HepG2 (cell line): ENCODE measurements at regions not wholly inside any gene's neighbourhood (a gene's known extent, or its start where the extent isn't known, plus 50 kb on each side); places are given as distances from the start of the nearest gene placed in this dataset.

Experiments
- ATAC-seq: fragments of 200-7000 bp; cut with Tn5 transposase; 3 replicates; pipeline ENCODE4 v1.9.1; 2020; ENCODE audit warnings: mild to moderate bottlenecking, moderate library complexity
- BruUV-seq: library from RNA; stranded (reverse); fragments of 400-500 nt; replicated peaks from 2 replicates; lab custom pipeline; 2021; lab: Mats Ljungman, UMichigan
- CTCF ChIA-PET: fragments of 300-600 bp; formaldehyde crosslinking; extraction: SDS; loops from one replicate; lab custom pipeline; 2021; ENCODE audit warnings: low total read pairs, inconsistent platforms, low intra/inter-chr PET ratio; lab: Yijun Ruan, JAX
- POLR2A ChIA-PET: fragments of 350-600 bp; sonication (Branson Sonifier 250); formaldehyde crosslinking; loops from one replicate; lab custom pipeline; 2020; ENCODE audit warnings: antibody characterized with exemption, inconsistent platforms; lab: Yijun Ruan, JAX
- DNase-seq: peaks from one replicate; pipeline ENCODE4 v3.0.0-alpha.2; 2015; ENCODE audit warnings: low spot score
- FAIRE-seq: peaks from 3 replicates; lab custom pipeline; 2011; peaks lifted over from hg19 to GRCh38; lab: Jason Lieb, UNC
- H2AFZ ChIP-seq: one replicate; pipeline ENCODE4 v1.6.1; 2011; ENCODE audit warnings: low read length, inconsistent platforms
- H3K27ac ChIP-seq: fragments of 300-600 bp; 3 replicates; pipeline ENCODE4 v1.8.0; 2011; ENCODE audit warnings: mixed run types, mild to moderate bottlenecking, mixed read lengths, low read length, inconsistent platforms; ENCODE audit not compliant: insufficient read depth; ENCODE audit errors: extremely low read length
- H3K27me3 ChIP-seq, 2 experiments: fragments of 200-600 bp in 1 of 2; 2 replicates in 1 of 2; 3 replicates in 1 of 2; pipeline versions ENCODE4 v1.6.0 to v1.8.0; 2011; ENCODE audit warnings: low read length in 2 of 2, mild to moderate bottlenecking in 2 of 2, moderate library complexity in 2 of 2, inconsistent platforms in 1 of 2; ENCODE audit not compliant: insufficient read depth in 2 of 2, control insufficient read depth in 1 of 2
- H3K36me3 ChIP-seq, 2 experiments: fragments of 200-600 bp in 1 of 2; replicated peaks in 1 of 2; 2 replicates in 1 of 2; 3 replicates in 1 of 2; pipeline versions ENCODE4 v1.5.1 to v1.8.0; 2011; ENCODE audit warnings: low read length in 2 of 2, inconsistent platforms in 1 of 2; ENCODE audit not compliant: insufficient read depth in 2 of 2, control insufficient read depth in 1 of 2
- H3K4me1 ChIP-seq: 2 replicates; pipeline ENCODE4 v1.5.1; 2012; ENCODE audit warnings: low read length, inconsistent platforms; ENCODE audit not compliant: insufficient read depth
- H3K4me2 ChIP-seq: 2 replicates; pipeline ENCODE4 v1.6.0; 2011; ENCODE audit warnings: low read depth, low read length, inconsistent platforms
- H3K4me3 ChIP-seq, 3 experiments: fragments of 200-600 bp in 1 of 3; sonication (generic), shearing (Covaris generic) in 1 of 3; replicated peaks in 1 of 3; 2 replicates each; pipeline ENCODE4 v1.5.1; 2011 to 2016; ENCODE audit warnings: low read length in 3 of 3, inconsistent platforms in 2 of 3, low read depth in 2 of 3, mild to moderate bottlenecking in 2 of 3, control low read depth in 1 of 3, mixed read lengths in 1 of 3; ENCODE audit not compliant: insufficient read depth in 1 of 3
- H3K79me2 ChIP-seq: one replicate; pipeline ENCODE4 v1.6.1; 2011; ENCODE audit warnings: low read length, inconsistent platforms; ENCODE audit not compliant: insufficient read depth
- H3K9ac ChIP-seq: 2 replicates; pipeline ENCODE4 v1.6.0; 2011; ENCODE audit warnings: mild to moderate bottlenecking, low read depth, low read length, inconsistent platforms; ENCODE audit not compliant: insufficient read depth
- H3K9me3 ChIP-seq: 2 replicates; pipeline ENCODE4 v1.5.1; 2012; ENCODE audit warnings: mild to moderate bottlenecking, low read length
- H4K20me1 ChIP-seq: 2 replicates; pipeline ENCODE4 v1.6.0; 2011; ENCODE audit warnings: inconsistent platforms, mild to moderate bottlenecking, low read length, moderate library complexity; ENCODE audit not compliant: insufficient read depth
- CCDC6 ChIP-seq: sonication (generic); formaldehyde crosslinking; IDR thresholded peaks from 2 replicates; pipeline ENCODE4 v1.8.1; 2022; ENCODE audit warnings: mild to moderate bottlenecking, missing genetic modification reagents, moderate library complexity
- CREB1 ChIP-seq, 2 experiments: fragments of 450-650 bp in 1 of 2; IDR thresholded peaks; 2 replicates each; pipeline ENCODE4 v1.6.1; 2016 to 2017; ENCODE audit warnings: control low read depth in 1 of 2, mild to moderate bottlenecking in 1 of 2, missing compliant biosample characterization in 1 of 2, missing genetic modification characterization in 1 of 2
- LCORL ChIP-seq, 2 experiments: fragments of 450-650 bp in 1 of 2; sonication (generic) in 1 of 2; formaldehyde crosslinking in 1 of 2; IDR thresholded peaks; 2 replicates each; pipeline versions ENCODE4 v1.5.0 to v1.6.1; 2017 to 2020; ENCODE audit warnings: antibody characterized with exemption in 1 of 2, missing genetic modification reagents in 1 of 2
- MYC ChIP-seq: sonication (generic); formaldehyde crosslinking; IDR thresholded peaks from 2 replicates; pipeline ENCODE4 v1.9.0; 2021; ENCODE audit warnings: missing genetic modification reagents, borderline replicate concordance
- REXO4 ChIP-seq: sonication (generic); formaldehyde crosslinking; IDR thresholded peaks from 2 replicates; pipeline ENCODE4 v1.8.0; 2022; ENCODE audit warnings: missing genetic modification reagents, mild to moderate bottlenecking, borderline replicate concordance
- SOX5 ChIP-seq: IDR thresholded peaks from 2 replicates; pipeline ENCODE4 v1.6.1; 2016; ENCODE audit warnings: borderline replicate concordance
- YEATS2 ChIP-seq: sonication (generic); formaldehyde crosslinking; IDR thresholded peaks from 2 replicates; pipeline ENCODE4 v1.4.0; 2020; ENCODE audit warnings: missing genetic modification reagents, borderline replicate concordance
- ZNF253 ChIP-seq: sonication (generic); formaldehyde crosslinking; IDR thresholded peaks from 2 replicates; pipeline ENCODE4 v1.8.0; 2022; ENCODE audit warnings: mild to moderate bottlenecking, missing genetic modification reagents, borderline replicate concordance
- ZNF292 ChIP-seq: sonication (generic); formaldehyde crosslinking; IDR thresholded peaks from 2 replicates; pipeline ENCODE4 v1.8.1; 2022; ENCODE audit warnings: mild to moderate bottlenecking, low read depth, missing genetic modification reagents, borderline replicate concordance
- ZNF337 ChIP-seq: sonication (generic); formaldehyde crosslinking; IDR thresholded peaks from 2 replicates; pipeline ENCODE4 v1.5.1; 2020; ENCODE audit warnings: missing genetic modification reagents, low read depth, mild to moderate bottlenecking, borderline replicate concordance
- WGBS: methylation state at CpG from one replicate; pipeline ENCODE4 v1.1.6; 2017; ENCODE audit warnings: low lambda C conversion rate; 5-methylcytosine and 5-hydroxymethylcytosine counted together
- in situ Hi-C: cut with HindIII; loops from 2 replicates; pipeline ENCODE4 v1.10.0; 2017; ENCODE audit warnings: low pct_unique_long_range_greater_than_20kb; ENCODE audit not compliant: extremely low pct_ligation_motif_present
- intact Hi-C: fragments of 100-400 bp; cut with micrococcal nuclease; formaldehyde crosslinking; loops from one replicate; pipeline ENCODE4 v1.10.0; 2022; ENCODE audit not compliant: unreplicated experiment
- TF ChIP-seq, protein P1 (sequence below): sonication (generic); formaldehyde crosslinking; IDR thresholded peaks from 2 replicates; pipeline ENCODE4 v1.4.0; 2020; ENCODE audit warnings: missing genetic modification reagents, borderline replicate concordance
- TF ChIP-seq, protein P2 (sequence below): sonication (generic); formaldehyde crosslinking; conservative IDR thresholded peaks from 2 replicates; pipeline ENCODE4 v1.4.0; 2020; ENCODE audit warnings: missing genetic modification reagents

DNA sequence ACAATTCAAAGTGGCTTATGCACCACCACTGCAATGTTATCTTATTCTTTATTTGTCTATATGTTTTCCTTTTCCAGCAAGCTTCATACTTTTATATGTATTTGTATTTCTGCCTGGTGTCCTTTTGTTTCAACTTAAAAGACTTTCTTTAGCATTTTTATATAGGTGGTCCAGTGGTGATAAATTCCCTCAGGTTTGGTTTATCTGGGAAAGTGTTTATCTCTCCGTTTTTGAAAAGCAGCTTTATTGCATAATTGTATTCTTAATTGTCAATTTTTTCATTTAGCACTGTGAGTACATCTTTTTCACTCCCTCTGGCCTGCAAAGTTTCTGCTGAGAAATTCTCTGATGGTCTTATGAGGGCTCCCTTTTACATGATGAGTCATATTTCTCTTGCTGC is 479.0 kb upstream of the GRID2 start:
- no peaks in the 10 kb centered on the region for H3K36me3 ChIP-seq
- H3K9ac ChIP-seq: no peak overlapping the region
- H3K4me1 ChIP-seq: no peaks in the 10 kb centered on the region
- H3K4me2 ChIP-seq: no peak overlapping the region
- H3K27me3 ChIP-seq: no peaks in the 10 kb centered on the region
- no peak overlapping the region for H2AFZ ChIP-seq
- H3K4me3 ChIP-seq: no peak overlapping the region
- H3K9me3 ChIP-seq: peaks cover 65% of the 10 kb centered on the region
- FAIRE-seq (no peak), ATAC-seq (no peak), DNase-seq (no peak)
- no TSS peak for BruUV-seq
- in situ Hi-C loops: no loop called here
- WGBS: 0% methylated on average over 1 of the region's 1 CpG
- ChIA-PET POLR2A (no interaction called here), CTCF (no interaction called here)
- no peaks in the 10 kb centered on the region for H4K20me1 ChIP-seq
- no peak overlapping the region for H3K27ac ChIP-seq
- no peaks in the 10 kb centered on the region for H3K79me2 ChIP-seq
- intact Hi-C loops: no loop called here
- TF ChIP-seq ZNF337 (CRISPR knock-in tag) (peak; percentile 82; the same call in 1 of the 2 replicates), REXO4 (CRISPR knock-in tag) (no peak)

DNA sequence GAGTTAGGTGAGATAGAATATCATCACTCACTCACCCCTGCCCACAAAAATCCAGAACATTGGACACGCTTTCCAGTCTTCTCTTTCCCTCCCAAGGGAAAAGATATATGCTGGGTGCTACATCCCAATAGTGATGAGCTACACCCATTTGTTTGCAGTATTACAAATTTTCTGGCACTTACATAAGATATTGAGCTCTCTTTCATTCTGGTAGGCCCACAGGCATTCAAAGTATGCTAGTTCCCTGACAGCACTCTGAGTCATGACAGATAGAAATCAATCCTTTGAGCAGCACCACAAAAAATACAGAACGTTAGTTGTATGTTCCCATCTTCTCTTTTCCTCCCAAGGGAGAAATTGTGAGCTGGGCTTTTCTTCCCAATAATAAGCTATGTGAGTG is 477.6 kb upstream of the GRID2 start:
- no peak overlapping the region for H2AFZ ChIP-seq
- no peak overlapping the region for H3K4me3 ChIP-seq
- no peak overlapping the region for H3K9ac ChIP-seq
- peaks cover 59% of the 10 kb centered on the region for H3K9me3 ChIP-seq
- DNase-seq: no peak
- no peaks in the 10 kb centered on the region for H4K20me1 ChIP-seq
- intact Hi-C loops: no loop called here
- no peak for FAIRE-seq
- BruUV-seq: no TSS peak
- POLR2A ChIA-PET: no interaction called here
- no peaks in the 10 kb centered on the region for H3K27me3 ChIP-seq
- no peak overlapping the region for H3K4me2 ChIP-seq
- ATAC-seq: no peak
- no peaks in the 10 kb centered on the region for H3K79me2 ChIP-seq
- CTCF ChIA-PET: no interaction called here
- no peaks in the 10 kb centered on the region for H3K4me1 ChIP-seq
- in situ Hi-C loops: no loop called here
- no peak overlapping the region for H3K27ac ChIP-seq
- WGBS: 13% methylated on average over 2 of the region's 2 CpGs
- no peaks in the 10 kb centered on the region for H3K36me3 ChIP-seq
- no peak for TF ChIP-seq YEATS2 (CRISPR knock-in tag)
- TF ChIP-seq SOX5 (CRISPR knock-in tag): no peak
- no peak for TF ChIP-seq ZNF253 (CRISPR knock-in tag)
- TF ChIP-seq LCORL (IDR thresholded peaks at IDR 0.05): no peak
- no peak for TF ChIP-seq LCORL (CRISPR knock-in tag; IDR thresholded peaks at IDR 0.05)
- TF ChIP-seq, protein P1, sequence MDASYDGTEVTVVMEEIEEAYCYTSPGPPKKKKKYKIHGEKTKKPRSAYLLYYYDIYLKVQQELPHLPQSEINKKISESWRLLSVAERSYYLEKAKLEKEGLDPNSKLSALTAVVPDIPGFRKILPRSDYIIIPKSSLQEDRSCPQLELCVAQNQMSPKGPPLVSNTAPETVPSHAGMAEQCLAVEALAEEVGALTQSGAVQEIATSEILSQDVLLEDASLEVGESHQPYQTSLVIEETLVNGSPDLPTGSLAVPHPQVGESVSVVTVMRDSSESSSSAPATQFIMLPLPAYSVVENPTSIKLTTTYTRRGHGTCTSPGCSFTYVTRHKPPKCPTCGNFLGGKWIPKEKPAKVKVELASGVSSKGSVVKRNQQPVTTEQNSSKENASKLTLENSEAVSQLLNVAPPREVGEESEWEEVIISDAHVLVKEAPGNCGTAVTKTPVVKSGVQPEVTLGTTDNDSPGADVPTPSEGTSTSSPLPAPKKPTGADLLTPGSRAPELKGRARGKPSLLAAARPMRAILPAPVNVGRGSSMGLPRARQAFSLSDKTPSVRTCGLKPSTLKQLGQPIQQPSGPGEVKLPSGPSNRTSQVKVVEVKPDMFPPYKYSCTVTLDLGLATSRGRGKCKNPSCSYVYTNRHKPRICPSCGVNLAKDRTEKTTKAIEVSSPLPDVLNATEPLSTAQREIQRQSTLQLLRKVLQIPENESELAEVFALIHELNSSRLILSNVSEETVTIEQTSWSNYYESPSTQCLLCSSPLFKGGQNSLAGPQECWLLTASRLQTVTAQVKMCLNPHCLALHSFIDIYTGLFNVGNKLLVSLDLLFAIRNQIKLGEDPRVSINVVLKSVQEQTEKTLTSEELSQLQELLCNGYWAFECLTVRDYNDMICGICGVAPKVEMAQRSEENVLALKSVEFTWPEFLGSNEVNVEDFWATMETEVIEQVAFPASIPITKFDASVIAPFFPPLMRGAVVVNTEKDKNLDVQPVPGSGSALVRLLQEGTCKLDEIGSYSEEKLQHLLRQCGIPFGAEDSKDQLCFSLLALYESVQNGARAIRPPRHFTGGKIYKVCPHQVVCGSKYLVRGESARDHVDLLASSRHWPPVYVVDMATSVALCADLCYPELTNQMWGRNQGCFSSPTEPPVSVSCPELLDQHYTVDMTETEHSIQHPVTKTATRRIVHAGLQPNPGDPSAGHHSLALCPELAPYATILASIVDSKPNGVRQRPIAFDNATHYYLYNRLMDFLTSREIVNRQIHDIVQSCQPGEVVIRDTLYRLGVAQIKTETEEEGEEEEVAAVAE (CRISPR knock-in tag): no peak
- TF ChIP-seq ZNF292 (CRISPR knock-in tag): no peak
- no peak for TF ChIP-seq MYC (CRISPR knock-in tag)
- TF ChIP-seq CREB1 (IDR thresholded peaks at IDR 0.05): no peak
- no peak for TF ChIP-seq CREB1 (CRISPR knock-in tag; IDR thresholded peaks at IDR 0.05)
- TF ChIP-seq, protein P2, sequence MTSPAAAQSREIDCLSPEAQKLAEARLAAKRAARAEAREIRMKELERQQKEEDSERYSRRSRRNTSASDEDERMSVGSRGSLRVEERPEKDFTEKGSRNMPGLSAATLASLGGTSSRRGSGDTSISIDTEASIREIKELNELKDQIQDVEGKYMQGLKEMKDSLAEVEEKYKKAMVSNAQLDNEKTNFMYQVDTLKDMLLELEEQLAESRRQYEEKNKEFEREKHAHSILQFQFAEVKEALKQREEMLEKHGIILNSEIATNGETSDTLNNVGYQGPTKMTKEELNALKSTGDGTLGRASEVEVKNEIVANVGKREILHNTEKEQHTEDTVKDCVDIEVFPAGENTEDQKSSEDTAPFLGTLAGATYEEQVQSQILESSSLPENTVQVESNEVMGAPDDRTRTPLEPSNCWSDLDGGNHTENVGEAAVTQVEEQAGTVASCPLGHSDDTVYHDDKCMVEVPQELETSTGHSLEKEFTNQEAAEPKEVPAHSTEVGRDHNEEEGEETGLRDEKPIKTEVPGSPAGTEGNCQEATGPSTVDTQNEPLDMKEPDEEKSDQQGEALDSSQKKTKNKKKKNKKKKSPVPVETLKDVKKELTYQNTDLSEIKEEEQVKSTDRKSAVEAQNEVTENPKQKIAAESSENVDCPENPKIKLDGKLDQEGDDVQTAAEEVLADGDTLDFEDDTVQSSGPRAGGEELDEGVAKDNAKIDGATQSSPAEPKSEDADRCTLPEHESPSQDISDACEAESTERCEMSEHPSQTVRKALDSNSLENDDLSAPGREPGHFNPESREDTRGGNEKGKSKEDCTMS: no peak
- no peak for TF ChIP-seq CCDC6 (CRISPR knock-in tag)
